Sigmoid colon (tissue), 4 donors: ENCODE measurements at regions not wholly inside any gene's neighbourhood (a gene's known extent, or its start where the extent isn't known, plus 50 kb on each side); places are given as distances from the start of the nearest gene placed in this dataset.

Experiments used
- CTCF ChIP-seq, 4 experiments: fragments of 450-650 bp in 3 of 4; fragments of 200-600 bp in 1 of 4; IDR thresholded peaks; one replicate each; pipeline ENCODE4 v1.5.1; 2016 to 2019; ENCODE audit warnings: antibody characterized with exemption in 4 of 4, mild to moderate bottlenecking in 3 of 4, moderate library complexity in 2 of 4
- POLR2A ChIP-seq, 2 donors: fragments of 450-650 bp; IDR thresholded peaks; one replicate each; pipeline ENCODE4 v1.6.1; 2016; ENCODE audit warnings: antibody characterized with exemption in 2 of 2, mild to moderate bottlenecking in 2 of 2, moderate library complexity in 2 of 2
- POLR2AphosphoS5 ChIP-seq, 4 donors: sonication (generic); formaldehyde crosslinking; IDR thresholded peaks; one replicate each; pipeline ENCODE4 v1.6.1; 2017; ENCODE audit warnings: antibody characterized with exemption in 4 of 4

- no peak for TF ChIP-seq CTCF (IDR thresholded peaks at IDR 0.05)
- no peak for TF ChIP-seq POLR2A (IDR thresholded peaks at IDR 0.05)
- TF ChIP-seq POLR2AphosphoS5 (IDR thresholded peaks at IDR 0.05) = no peak
These were observed 497.5 kb upstream of the PBX1 start for GRCh38 chr1:164061528-164061927.
